Tibial nerve (tissue), 4 donors: ENCODE measurements at regions not wholly inside any gene's neighbourhood (a gene's known extent, or its start where the extent isn't known, plus 50 kb on each side); places are given as distances from the start of the nearest gene placed in this dataset.

Experiments used
- CTCF ChIP-seq, 5 experiments: fragments of 200-600 bp in 3 of 5; fragments of 450-650 bp in 2 of 5; sonication (generic) in 3 of 5; IDR thresholded peaks; one replicate each; pipeline ENCODE4 v1.5.1; 2016 to 2019; ENCODE audit warnings: antibody characterized with exemption in 5 of 5, mild to moderate bottlenecking in 3 of 5, moderate library complexity in 2 of 5
- EP300 ChIP-seq, 2 donors: sonication (generic); formaldehyde crosslinking; IDR thresholded peaks; one replicate each; pipeline ENCODE4 v1.6.1; 2017; ENCODE audit warnings: antibody characterized with exemption in 2 of 2, mild to moderate bottlenecking in 1 of 2

GRCh38 chr2:195331129-195331528, 325.9 kb upstream of the SLC39A10 start:
- TF ChIP-seq CTCF (IDR thresholded peaks at IDR 0.05) (no peak), EP300 (IDR thresholded peaks at IDR 0.05) (no peak)
